Parathyroid adenoma (tissue), 2 donors: ENCODE measurements at regions not wholly inside any gene's neighbourhood (a gene's known extent, or its start where the extent isn't known, plus 50 kb on each side); places are given as distances from the start of the nearest gene placed in this dataset.

ENCODE experiments used
- H2AFZ ChIP-seq: fragments of 300-600 bp; sonication (generic); one replicate; pipeline ENCODE4 v1.7.0; 2017; ENCODE audit warnings: antibody characterized with exemption, mild to moderate bottlenecking
- H3K27ac ChIP-seq: fragments of 300-600 bp; sonication (generic); one replicate; pipeline ENCODE4 v1.7.0; 2017
- H3K27me3 ChIP-seq: fragments of 300-600 bp; sonication (generic); one replicate; pipeline ENCODE4 v1.7.0; 2017; ENCODE audit warnings: low read length; ENCODE audit not compliant: control insufficient read depth, insufficient read depth
- H3K36me3 ChIP-seq: fragments of 300-600 bp; sonication (generic); one replicate; pipeline ENCODE4 v1.7.0; 2017; ENCODE audit warnings: low read length; ENCODE audit not compliant: control insufficient read depth, insufficient read depth
- H3K4me1 ChIP-seq: fragments of 300-600 bp; sonication (generic); one replicate; pipeline ENCODE4 v1.7.0; 2017; ENCODE audit warnings: control low read depth
- H3K4me2 ChIP-seq: fragments of 300-600 bp; sonication (generic); one replicate; pipeline ENCODE4 v1.7.0; 2017; ENCODE audit warnings: low read length
- H3K4me3 ChIP-seq: fragments of 300-600 bp; sonication (generic); one replicate; pipeline ENCODE4 v1.7.0; 2017; ENCODE audit warnings: low read depth, low read length
- H3K79me2 ChIP-seq: fragments of 300-600 bp; sonication (generic); one replicate; pipeline ENCODE4 v1.7.0; 2017; ENCODE audit warnings: control low read depth
- H3K9ac ChIP-seq: fragments of 300-600 bp; sonication (generic); one replicate; pipeline ENCODE4 v1.7.0; 2017; ENCODE audit warnings: mild to moderate bottlenecking
- H3K9me3 ChIP-seq: fragments of 300-600 bp; sonication (generic); one replicate; pipeline ENCODE4 v1.7.0; 2017; ENCODE audit warnings: low read length; ENCODE audit not compliant: control insufficient read depth
- TF ChIP-seq, protein P1 (sequence below): fragments of 300-600 bp; sonication (generic); IDR thresholded peaks from one replicate; pipeline ENCODE4 v1.7.0; 2017; ENCODE audit warnings: antibody characterized with exemption, mild to moderate bottlenecking
- donor health status: primary hyperparathyroidism.

GRCh38 chr1:194277927-194278326 is 1091.5 kb upstream of the B3GALT2 start:
- H3K9ac ChIP-seq = no peak overlapping the region
- no peak overlapping the region for H3K4me3 ChIP-seq
- no peak overlapping the region for H3K27ac ChIP-seq
- H3K36me3 ChIP-seq = no peaks in the 10 kb centered on the region
- H3K9me3 ChIP-seq = no peaks in the 10 kb centered on the region
- no peak overlapping the region for H3K4me2 ChIP-seq
- H3K79me2 ChIP-seq = no peaks in the 10 kb centered on the region
- H3K4me1 ChIP-seq = no peaks in the 10 kb centered on the region
- no peak overlapping the region for H2AFZ ChIP-seq
- no peaks in the 10 kb centered on the region for H3K27me3 ChIP-seq
- TF ChIP-seq, protein P1, sequence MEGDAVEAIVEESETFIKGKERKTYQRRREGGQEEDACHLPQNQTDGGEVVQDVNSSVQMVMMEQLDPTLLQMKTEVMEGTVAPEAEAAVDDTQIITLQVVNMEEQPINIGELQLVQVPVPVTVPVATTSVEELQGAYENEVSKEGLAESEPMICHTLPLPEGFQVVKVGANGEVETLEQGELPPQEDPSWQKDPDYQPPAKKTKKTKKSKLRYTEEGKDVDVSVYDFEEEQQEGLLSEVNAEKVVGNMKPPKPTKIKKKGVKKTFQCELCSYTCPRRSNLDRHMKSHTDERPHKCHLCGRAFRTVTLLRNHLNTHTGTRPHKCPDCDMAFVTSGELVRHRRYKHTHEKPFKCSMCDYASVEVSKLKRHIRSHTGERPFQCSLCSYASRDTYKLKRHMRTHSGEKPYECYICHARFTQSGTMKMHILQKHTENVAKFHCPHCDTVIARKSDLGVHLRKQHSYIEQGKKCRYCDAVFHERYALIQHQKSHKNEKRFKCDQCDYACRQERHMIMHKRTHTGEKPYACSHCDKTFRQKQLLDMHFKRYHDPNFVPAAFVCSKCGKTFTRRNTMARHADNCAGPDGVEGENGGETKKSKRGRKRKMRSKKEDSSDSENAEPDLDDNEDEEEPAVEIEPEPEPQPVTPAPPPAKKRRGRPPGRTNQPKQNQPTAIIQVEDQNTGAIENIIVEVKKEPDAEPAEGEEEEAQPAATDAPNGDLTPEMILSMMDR = no peak

- no peaks in the 10 kb centered on the region for H3K36me3 ChIP-seq
- H3K9me3 ChIP-seq = no peaks in the 10 kb centered on the region
- TF ChIP-seq, protein P1 = no peak
- no peak overlapping the region for H3K4me3 ChIP-seq
- H3K4me1 ChIP-seq = no peaks in the 10 kb centered on the region
- H3K27ac ChIP-seq = no peak overlapping the region
- no peaks in the 10 kb centered on the region for H3K27me3 ChIP-seq
- H2AFZ ChIP-seq = no peak overlapping the region
- no peaks in the 10 kb centered on the region for H3K79me2 ChIP-seq
- no peak overlapping the region for H3K9ac ChIP-seq
- H3K4me2 ChIP-seq = no peak overlapping the region
These were observed 1087.2 kb upstream of the B3GALT2 start for GRCh38 chr1:194273660-194274059.

- Histone ChIP-seq H3K4me3 (no peak overlapping the region), H3K27me3 (no peaks in the 10 kb centered on the region), H3K4me1 (no peaks in the 10 kb centered on the region), H3K9ac (no peak overlapping the region), H3K27ac (no peak overlapping the region), H3K79me2 (no peaks in the 10 kb centered on the region), H3K9me3 (no peaks in the 10 kb centered on the region), H3K4me2 (no peak overlapping the region), H3K36me3 (no peaks in the 10 kb centered on the region), H2AFZ (no peak overlapping the region)
- TF ChIP-seq, protein P1 = no peak
These were observed 1082.4 kb upstream of the B3GALT2 start for GRCh38 chr1:194268839-194269238.

- Histone ChIP-seq H3K27ac (no peak overlapping the region), H3K9me3 (no peaks in the 10 kb centered on the region), H3K4me1 (no peaks in the 10 kb centered on the region), H3K4me2 (no peak overlapping the region), H3K79me2 (no peaks in the 10 kb centered on the region), H3K9ac (no peak overlapping the region), H3K27me3 (no peaks in the 10 kb centered on the region), H3K36me3 (no peaks in the 10 kb centered on the region), H3K4me3 (no peak overlapping the region), H2AFZ (no peak overlapping the region)
- TF ChIP-seq, protein P1 = no peak
These were observed 1080.6 kb upstream of the B3GALT2 start for GRCh38 chr1:194267021-194267420.

- no peak overlapping the region for H2AFZ ChIP-seq
- no peaks in the 10 kb centered on the region for H3K9me3 ChIP-seq
- no peak overlapping the region for H3K4me2 ChIP-seq
- no peaks in the 10 kb centered on the region for H3K27me3 ChIP-seq
- no peaks in the 10 kb centered on the region for H3K79me2 ChIP-seq
- no peaks in the 10 kb centered on the region for H3K36me3 ChIP-seq
- no peaks in the 10 kb centered on the region for H3K4me1 ChIP-seq
- H3K9ac ChIP-seq = no peak overlapping the region
- H3K27ac ChIP-seq = no peak overlapping the region
- TF ChIP-seq, protein P1 = no peak
- H3K4me3 ChIP-seq = no peak overlapping the region
These were observed 1069.6 kb upstream of the B3GALT2 start for GRCh38 chr1:194256010-194256409.
